ENCODE measurements at regions not wholly inside any gene's neighbourhood (a gene's known extent, or its start where the extent isn't known, plus 50 kb on each side); places are given as distances from the start of the nearest gene placed in this dataset.

DNA sequence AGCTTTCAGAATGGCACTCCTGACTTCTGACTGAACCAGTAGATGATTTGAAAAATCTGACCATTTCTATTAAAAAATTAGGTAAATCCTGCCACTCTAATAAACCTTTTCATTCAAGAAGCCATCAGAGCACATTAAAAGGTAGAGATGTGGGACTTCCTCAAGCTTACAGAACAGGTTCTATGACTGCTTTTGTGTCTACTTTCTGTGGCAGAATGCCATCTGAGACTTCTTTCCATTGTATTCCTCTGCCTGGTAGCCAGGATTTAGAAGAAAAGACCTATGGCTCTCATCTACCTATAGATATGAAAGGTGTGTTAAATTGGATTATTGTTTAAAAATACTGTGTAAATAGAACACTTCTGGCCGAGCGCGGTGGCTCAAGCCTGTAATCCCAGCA is 99.9 kb upstream of the NABP1 start:
- no peak overlapping the region for H3K4me3 ChIP-seq (replicated peaks; ENCODE audit: insufficient read depth, low read length)
- H3K27me3 ChIP-seq (ENCODE audit: insufficient read depth, poor library complexity, severe bottlenecking): no peaks in the 10 kb centered on the region
- TF ChIP-seq, protein P1, sequence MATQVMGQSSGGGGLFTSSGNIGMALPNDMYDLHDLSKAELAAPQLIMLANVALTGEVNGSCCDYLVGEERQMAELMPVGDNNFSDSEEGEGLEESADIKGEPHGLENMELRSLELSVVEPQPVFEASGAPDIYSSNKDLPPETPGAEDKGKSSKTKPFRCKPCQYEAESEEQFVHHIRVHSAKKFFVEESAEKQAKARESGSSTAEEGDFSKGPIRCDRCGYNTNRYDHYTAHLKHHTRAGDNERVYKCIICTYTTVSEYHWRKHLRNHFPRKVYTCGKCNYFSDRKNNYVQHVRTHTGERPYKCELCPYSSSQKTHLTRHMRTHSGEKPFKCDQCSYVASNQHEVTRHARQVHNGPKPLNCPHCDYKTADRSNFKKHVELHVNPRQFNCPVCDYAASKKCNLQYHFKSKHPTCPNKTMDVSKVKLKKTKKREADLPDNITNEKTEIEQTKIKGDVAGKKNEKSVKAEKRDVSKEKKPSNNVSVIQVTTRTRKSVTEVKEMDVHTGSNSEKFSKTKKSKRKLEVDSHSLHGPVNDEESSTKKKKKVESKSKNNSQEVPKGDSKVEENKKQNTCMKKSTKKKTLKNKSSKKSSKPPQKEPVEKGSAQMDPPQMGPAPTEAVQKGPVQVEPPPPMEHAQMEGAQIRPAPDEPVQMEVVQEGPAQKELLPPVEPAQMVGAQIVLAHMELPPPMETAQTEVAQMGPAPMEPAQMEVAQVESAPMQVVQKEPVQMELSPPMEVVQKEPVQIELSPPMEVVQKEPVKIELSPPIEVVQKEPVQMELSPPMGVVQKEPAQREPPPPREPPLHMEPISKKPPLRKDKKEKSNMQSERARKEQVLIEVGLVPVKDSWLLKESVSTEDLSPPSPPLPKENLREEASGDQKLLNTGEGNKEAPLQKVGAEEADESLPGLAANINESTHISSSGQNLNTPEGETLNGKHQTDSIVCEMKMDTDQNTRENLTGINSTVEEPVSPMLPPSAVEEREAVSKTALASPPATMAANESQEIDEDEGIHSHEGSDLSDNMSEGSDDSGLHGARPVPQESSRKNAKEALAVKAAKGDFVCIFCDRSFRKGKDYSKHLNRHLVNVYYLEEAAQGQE (IDR thresholded peaks at IDR 0.05; ENCODE audit: insufficient replicate concordance, low read depth): no peak
- TF ChIP-seq SPI1 (IDR thresholded peaks at IDR 0.05; ENCODE audit: borderline replicate concordance, low read depth) (no peak), POLR2AphosphoS5 (IDR thresholded peaks at IDR 0.05; ENCODE audit: low read depth) (no peak), GABPA (IDR thresholded peaks at IDR 0.05; ENCODE audit: low read depth) (no peak)
- TF ChIP-seq, protein P2, sequence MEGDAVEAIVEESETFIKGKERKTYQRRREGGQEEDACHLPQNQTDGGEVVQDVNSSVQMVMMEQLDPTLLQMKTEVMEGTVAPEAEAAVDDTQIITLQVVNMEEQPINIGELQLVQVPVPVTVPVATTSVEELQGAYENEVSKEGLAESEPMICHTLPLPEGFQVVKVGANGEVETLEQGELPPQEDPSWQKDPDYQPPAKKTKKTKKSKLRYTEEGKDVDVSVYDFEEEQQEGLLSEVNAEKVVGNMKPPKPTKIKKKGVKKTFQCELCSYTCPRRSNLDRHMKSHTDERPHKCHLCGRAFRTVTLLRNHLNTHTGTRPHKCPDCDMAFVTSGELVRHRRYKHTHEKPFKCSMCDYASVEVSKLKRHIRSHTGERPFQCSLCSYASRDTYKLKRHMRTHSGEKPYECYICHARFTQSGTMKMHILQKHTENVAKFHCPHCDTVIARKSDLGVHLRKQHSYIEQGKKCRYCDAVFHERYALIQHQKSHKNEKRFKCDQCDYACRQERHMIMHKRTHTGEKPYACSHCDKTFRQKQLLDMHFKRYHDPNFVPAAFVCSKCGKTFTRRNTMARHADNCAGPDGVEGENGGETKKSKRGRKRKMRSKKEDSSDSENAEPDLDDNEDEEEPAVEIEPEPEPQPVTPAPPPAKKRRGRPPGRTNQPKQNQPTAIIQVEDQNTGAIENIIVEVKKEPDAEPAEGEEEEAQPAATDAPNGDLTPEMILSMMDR (IDR thresholded peaks at IDR 0.05; ENCODE audit: insufficient read depth, low read length): no peak
- H3K27ac ChIP-seq (replicated peaks): no peak overlapping the region
- DNase-seq (ENCODE audit: low read depth in 1 of 2, low spot score in 1 of 2): no peak

DNA sequence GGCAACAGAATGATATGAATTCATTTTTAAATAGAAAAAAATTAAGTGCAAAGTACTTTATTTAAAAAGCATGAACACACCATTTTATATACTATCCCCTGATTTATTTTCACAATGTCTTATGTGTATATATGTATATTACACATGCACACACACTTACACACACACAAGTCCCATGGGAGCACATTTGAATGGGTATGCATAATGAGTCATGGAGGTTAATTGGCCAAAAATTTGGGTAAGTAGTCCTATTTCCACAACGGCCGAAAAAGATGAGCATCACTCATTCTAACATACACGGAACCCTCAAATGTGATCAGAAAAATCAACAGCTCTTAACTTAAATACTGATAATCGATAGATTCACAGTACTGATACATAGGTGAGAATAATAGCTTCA is 97.4 kb upstream of the NABP1 start:
- TF ChIP-seq GABPA (IDR thresholded peaks at IDR 0.05; ENCODE audit: low read depth) (no peak), POLR2AphosphoS5 (IDR thresholded peaks at IDR 0.05; ENCODE audit: low read depth) (no peak), SPI1 (IDR thresholded peaks at IDR 0.05; ENCODE audit: borderline replicate concordance, low read depth) (no peak)
- TF ChIP-seq, protein P1 (IDR thresholded peaks at IDR 0.05; ENCODE audit: insufficient replicate concordance, low read depth): no peak
- TF ChIP-seq, protein P2 (IDR thresholded peaks at IDR 0.05; ENCODE audit: insufficient read depth, low read length): no peak
- DNase-seq (ENCODE audit: low read depth in 1 of 2, low spot score in 1 of 2): no peak
- H3K4me3 ChIP-seq (replicated peaks; ENCODE audit: insufficient read depth, low read length): no peak overlapping the region
- no peak overlapping the region for H3K27ac ChIP-seq (replicated peaks)
- no peaks in the 10 kb centered on the region for H3K27me3 ChIP-seq (ENCODE audit: insufficient read depth, poor library complexity, severe bottlenecking)

DNA sequence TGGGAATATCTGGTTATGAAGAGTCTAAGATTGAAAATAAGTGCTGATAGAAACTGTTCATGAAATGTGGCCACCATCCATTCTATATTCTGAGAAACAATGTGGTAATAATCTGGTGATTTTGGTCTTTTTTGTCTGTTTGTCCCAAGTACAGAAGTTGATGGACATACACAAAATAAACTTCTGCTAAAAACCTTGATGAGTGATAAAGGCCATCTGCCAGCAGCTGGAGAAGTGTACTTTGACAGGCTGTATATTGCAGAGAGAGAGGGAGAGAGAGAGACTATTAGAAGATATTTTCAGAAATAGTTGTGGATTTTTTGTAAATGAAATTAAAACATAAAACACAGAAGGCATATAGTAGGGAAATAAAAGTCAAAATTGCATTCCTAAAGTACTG is 96.9 kb upstream of the NABP1 start:
- no peak for DNase-seq (ENCODE audit: low read depth in 1 of 2, low spot score in 1 of 2)
- TF ChIP-seq, protein P1 (IDR thresholded peaks at IDR 0.05; ENCODE audit: insufficient replicate concordance, low read depth): no peak
- TF ChIP-seq POLR2AphosphoS5 (IDR thresholded peaks at IDR 0.05; ENCODE audit: low read depth) (no peak), GABPA (IDR thresholded peaks at IDR 0.05; ENCODE audit: low read depth) (no peak), SPI1 (IDR thresholded peaks at IDR 0.05; ENCODE audit: borderline replicate concordance, low read depth) (no peak)
- TF ChIP-seq, protein P2 (IDR thresholded peaks at IDR 0.05; ENCODE audit: insufficient read depth, low read length): no peak
- Histone ChIP-seq H3K4me3 (replicated peaks; ENCODE audit: insufficient read depth, low read length) (no peak overlapping the region), H3K27ac (replicated peaks) (no peak overlapping the region), H3K27me3 (ENCODE audit: insufficient read depth, poor library complexity, severe bottlenecking) (no peaks in the 10 kb centered on the region)

All from HL-60 (cell line).